ENCODE measurements at regions not wholly inside any gene's neighbourhood (a gene's known extent, or its start where the extent isn't known, plus 50 kb on each side); places are given as distances from the start of the nearest gene placed in this dataset.

- TF ChIP-seq THAP11 (CRISPR knock-in tag; IDR thresholded peaks at IDR 0.05) (no peak), REXO4 (CRISPR knock-in tag; IDR thresholded peaks at IDR 0.05; ENCODE audit: borderline replicate concordance) (no peak), U2AF1 (optimal IDR thresholded peaks at IDR 0.05; ENCODE audit: low read depth, low read length) (no peak), TGIF2 (CRISPR knock-in tag; IDR thresholded peaks at IDR 0.05) (no peak), ZNF124 (CRISPR knock-in tag; IDR thresholded peaks at IDR 0.05) (no peak), USF2 (IDR thresholded peaks at IDR 0.05; ENCODE audit: low read depth, low read length) (no peak), USF2 (CRISPR knock-in tag; IDR thresholded peaks at IDR 0.05; ENCODE audit: borderline replicate concordance) (no peak), FUBP1 (CRISPR knock-in tag; IDR thresholded peaks at IDR 0.05; ENCODE audit: borderline replicate concordance) (no peak), DZIP1 (CRISPR knock-in tag; IDR thresholded peaks at IDR 0.05) (no peak), ZNF225 (CRISPR knock-in tag; IDR thresholded peaks at IDR 0.05) (no peak), CCDC6 (CRISPR knock-in tag; IDR thresholded peaks at IDR 0.05) (no peak), ZNF281 (CRISPR knock-in tag; IDR thresholded peaks at IDR 0.05; ENCODE audit: borderline replicate concordance) (0 out of 2 replicates have a peak, but pooled peaks have one; percentile 5)
Measured at GRCh38 chr16:85437166-85438052, 175.7 kb upstream of the GSE1 start (continued).
